GM18498 (cell line): ENCODE measurements at regions not wholly inside any gene's neighbourhood (a gene's known extent, or its start where the extent isn't known, plus 50 kb on each side); places are given as distances from the start of the nearest gene placed in this dataset.
"Not testable (repeated sequence)": the region's sequence is repeated elsewhere in the genome, so short reads cannot be mapped to it uniquely, and the experiment has no call there.

Experiments used
- ATAC-seq: cut with Tn5 transposase; IDR thresholded peaks from one replicate; pipeline ENCODE4 v1.9.1; 2021; ENCODE audit warnings: mild to moderate bottlenecking, moderate library complexity; ENCODE audit not compliant: unreplicated experiment

DNA sequence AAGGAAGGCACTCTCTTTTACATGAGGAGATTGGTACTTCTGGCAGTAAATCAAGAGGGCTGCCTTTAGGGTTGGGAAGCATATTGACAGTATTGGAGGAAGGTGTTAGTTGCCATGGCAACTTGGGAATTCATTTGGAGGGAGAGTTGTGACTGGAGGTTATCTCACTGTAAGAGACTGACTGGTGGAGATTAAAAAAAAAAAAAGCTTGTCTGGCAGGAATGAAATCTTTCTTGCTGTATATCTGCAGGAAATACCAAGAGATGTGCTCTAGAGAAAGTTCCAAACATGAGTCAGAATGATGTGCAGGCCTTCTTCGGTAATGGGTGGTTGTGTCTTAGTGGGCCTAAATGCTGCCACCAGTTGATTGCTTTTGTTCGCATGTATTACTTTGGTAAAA is 59.8 kb upstream of the FAM72C start:
- not testable (repeated sequence) for ATAC-seq

GRCh38 chr1:144026022-144026421 is 54.2 kb upstream of the FAM72C start:
- peak; percentile 95 for ATAC-seq

GRCh38 chr1:144021690-144022384 is 50.1 kb upstream of the FAM72C start:
- ATAC-seq, result not testable (repeated sequence)
